GM04503 (cell line): ENCODE measurements at regions not wholly inside any gene's neighbourhood (a gene's known extent, or its start where the extent isn't known, plus 50 kb on each side); places are given as distances from the start of the nearest gene placed in this dataset.
"Not testable (repeated sequence)": the region's sequence is repeated elsewhere in the genome, so short reads cannot be mapped to it uniquely, and the experiment has no call there.

Source experiments
- DNase-seq: peaks from one replicate; pipeline ENCODE4 v3.0.0-alpha.2; 2012; ENCODE audit warnings: low read depth

DNA sequence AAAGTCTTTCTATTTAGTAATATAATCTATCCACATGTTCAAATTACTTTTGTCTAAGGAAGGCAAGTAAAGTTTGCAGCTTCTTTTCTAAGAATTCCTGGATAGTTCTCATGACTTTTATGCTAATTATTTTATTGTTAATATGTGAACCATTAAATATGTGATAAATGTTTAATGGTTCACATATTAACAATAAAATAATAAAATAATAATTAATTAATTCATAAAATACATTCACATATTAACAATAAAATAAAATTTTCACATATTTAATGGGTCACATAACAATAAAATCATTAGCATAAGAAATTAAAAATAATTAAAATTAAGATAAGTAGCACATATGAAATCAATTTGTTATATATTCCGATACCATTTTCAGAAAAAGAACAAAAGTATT is 1352.4 kb downstream of the ARAP2 start:
- no peak for DNase-seq

DNA sequence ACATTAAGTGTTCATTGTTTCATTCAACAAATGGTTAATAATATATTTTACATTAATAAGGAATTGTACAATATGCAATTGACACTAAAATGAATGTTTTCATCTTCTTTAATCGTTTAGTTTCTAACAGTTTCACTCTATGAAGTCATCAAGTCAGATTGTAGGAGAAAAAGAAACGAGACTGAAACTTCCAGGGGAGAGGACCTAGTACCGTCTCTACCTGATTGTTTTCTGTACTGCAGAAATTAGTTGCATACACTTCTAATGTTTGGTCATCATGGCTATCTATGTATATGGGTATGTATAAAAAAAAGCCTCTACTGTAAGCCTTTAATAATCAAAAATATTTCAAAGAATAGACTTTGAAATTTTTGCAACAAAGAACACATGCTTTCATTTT is 1350.9 kb downstream of the ARAP2 start:
- DNase-seq = no peak

DNA sequence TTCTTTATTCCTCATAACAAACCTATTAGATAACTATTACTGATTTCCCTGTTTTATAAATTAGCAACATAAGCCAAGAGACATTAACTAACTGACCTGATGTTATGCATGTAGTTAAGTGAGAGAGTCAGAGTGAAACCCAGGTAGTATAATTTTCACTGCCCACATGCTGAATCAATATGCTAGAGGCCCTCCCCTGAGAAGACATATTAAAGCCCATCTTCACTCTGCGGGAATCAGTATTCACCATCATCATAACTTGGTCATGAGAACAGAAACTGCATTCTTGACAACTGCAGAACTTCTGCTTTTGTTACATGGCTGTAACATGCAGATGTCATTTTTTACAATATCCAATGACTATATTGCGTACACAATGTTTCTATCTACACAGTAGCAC is 1324.3 kb downstream of the ARAP2 start:
- no peak for DNase-seq

DNA sequence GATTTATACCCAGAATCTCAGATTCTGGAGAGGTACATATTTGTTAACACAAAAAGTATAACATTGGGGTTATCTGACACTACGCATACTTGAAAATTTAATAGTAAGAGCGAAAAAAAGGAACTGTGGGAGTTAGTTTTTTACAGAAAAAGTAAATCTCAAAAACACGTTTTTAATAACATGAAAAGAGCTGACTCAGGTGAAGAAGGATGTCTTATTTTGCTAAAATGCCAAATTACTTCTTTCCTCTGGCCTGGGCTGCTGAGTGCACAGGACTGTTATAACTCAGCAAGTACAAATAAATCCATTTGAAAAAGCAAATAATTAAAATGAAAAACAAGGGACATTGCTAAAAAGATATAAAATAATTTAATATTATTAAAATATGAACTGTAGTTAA is 1322.9 kb downstream of the ARAP2 start:
- no peak for DNase-seq

DNA sequence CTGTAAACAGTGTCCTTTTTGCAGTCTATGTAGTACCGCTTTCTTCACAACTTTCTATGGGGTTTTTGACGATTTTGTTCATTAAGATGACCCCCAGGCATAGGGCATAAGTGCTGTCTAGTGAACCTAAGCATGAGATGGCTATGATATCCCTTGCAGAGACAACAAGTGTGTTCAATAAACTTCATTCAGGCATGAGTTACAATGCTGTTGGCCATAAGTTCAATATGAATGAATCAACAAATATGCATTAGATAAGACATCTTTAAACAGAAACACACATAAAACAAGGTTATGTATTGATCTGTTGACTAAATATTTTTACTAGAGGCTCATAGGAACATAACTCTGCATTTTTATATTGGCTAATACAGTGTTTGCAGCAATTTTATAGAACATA is 1322.0 kb downstream of the ARAP2 start:
- no peak for DNase-seq

DNA sequence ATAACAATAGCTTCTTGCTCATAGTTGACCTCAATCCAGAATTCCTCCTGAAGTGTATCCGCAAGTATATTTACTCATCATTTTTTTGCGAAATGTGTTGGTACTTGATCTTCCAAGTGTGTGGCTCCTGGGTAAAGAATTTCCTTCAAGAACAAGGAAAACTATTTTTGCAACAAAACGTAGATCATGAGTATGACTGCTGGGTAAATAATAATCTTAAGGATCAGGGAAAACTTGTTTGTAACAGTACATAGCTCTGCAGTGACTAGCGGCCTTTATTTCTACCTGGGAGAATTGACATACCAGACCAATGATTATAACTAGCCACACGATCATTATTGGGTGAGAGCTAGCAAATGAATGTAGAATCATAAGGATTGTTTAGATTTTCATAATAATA is 1311.7 kb downstream of the ARAP2 start:
- no peak for DNase-seq

DNA sequence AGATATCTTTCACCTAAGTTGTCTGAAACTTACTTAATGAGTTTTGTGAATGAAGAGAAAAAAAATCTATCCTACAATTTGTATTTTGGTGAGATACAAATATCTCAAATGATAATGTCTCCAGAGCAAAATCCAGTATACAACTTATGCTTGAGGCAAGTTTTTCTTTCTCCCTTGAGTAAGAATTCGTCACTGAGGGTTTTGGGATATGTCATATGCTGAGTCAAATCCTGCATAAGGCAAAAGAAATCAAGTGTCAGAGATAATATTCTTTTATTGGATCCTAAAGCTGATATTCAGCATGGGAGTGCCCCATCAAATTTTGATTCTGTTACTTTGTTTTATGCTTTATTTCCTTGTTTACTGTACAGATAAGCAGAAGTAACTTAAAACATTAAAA is 1308.6 kb downstream of the ARAP2 start:
- no peak for DNase-seq

DNA sequence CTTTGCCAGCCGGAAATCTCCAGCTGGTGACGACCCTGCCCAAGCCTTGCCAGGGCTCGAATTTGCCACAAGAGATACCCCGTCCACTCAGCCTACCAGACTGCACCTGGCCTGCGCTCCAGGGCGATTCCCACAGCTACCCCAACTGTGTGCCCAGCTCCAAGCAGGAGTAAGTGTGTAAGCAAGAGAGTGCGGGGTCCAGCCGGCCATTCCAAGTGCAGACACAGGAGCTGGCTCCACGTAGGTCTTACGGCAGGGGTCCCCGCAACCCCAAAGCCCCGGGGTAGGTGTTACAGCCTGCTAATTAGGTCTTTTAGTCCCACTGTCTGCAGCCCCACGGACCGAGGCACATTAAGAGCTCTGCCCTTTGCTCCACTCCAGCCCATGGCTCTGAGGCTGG is 1305.2 kb downstream of the ARAP2 start:
- no peak for DNase-seq

DNA sequence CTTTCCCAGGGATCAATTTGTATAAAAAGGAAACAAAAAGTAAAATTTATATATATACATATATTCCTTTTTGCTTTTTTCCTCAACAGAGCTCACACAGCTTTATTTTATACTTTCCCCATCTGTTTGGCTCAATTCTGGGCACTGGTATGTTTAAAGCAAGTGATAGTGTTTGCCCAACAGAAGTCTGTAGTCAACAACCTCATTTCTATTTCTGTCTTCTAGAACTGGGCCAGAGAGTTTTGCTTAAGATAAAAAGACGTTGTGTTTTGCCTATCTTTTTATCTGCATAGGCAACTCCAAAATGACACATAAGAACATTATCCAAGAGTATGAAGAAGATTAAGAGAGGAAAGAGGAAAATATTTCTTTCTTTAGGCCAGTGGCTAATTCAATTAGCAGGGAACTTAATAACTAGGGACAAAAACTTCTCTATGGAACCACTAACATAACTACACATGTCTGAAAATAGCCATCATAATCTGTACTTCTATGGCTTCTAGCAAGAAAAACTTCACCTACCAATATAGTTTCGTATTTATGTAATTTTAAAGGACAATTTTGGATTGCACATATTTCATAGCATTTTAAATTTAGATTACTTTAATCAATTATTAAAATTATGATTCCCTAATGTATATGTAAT is 1300.5 kb downstream of the ARAP2 start:
- DNase-seq = no peak

DNA sequence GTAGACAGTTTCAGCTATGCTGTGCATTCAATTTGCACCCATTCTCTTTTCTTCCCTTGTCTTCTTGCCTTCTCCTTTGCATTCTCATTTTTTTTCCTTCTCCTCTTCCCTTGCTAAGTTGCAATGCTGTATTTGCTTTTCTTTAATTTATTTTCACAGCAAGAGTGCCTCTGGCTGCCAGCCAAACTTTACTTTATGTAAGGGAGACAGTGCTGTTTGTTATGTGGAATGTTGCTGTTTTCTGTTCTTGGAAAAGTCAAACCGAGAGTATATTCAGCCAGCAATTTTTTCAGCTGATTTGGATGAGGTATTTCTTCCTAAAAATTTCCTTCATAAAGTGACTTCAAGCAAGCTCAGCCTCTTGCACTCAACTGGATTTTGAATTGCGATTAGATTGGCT is 1293.4 kb downstream of the ARAP2 start:
- DNase-seq = no peak

DNA sequence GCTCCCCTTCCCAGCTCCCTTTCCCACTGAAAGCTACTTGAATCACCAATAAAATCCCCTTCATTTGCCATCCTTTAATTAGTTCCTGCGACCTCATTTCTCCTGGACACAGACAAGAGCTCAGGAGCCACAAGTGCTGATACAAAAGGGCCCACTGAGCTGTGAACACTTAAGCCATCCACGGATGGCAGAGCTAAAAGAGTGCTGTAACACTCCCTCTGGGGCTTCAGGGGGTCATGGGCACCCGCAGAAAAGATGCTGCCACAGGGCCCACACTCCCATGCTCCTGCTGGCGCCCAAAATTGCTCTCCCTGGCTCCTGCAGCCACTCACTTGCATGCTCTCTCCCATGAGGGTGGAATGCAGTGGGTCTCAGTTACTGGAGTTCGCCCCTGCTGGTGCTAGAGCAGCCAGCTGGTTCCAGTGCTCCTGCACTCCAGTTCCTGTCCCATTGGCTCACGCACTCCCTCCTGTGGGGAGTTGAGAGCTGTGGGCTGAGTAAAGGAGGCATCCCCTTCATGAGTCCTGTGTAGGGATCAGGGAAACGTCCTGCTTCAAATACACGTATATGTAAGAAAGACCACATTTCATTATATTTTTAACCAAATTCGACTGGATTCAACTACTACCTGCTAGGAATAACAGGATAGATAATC is 1291.0 kb downstream of the ARAP2 start:
- no peak for DNase-seq

DNA sequence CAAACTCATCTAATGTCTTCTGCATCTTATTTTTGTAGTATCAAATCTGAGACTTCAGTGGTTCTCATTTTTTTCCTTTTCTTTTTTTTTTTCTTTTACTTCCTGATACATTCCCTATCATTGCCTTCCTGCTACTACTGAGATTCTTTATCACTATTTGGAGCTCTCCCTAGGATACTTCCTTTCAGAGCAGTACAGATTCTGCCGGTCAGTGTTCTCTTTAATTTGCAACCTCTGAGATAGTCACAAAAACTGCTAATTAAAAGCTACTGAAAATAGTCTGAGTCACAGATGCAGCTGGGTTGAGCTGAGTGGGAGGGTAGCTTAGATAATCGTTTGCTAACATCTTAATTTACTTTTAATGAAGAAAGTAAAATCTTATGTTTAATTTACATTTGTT is 1279.7 kb downstream of the ARAP2 start:
- DNase-seq = no peak

DNA sequence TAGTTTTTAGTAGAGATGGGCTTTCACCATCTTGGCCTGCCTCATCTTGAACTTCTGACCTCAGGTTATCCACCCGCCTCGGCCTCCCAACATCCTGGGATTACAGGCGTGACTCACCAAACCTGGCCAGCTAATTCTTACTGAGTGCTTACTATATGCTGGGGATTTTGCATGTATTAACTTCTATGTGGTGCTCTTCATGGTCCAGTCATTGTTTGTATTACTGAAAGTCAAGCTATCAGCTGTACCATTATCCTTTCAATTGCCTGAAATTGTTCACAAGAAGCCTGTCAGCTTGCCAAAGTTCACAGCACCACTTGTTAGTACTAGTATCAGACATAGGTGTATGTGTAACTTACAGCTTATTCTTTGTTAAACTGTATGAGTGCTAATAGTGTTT is 1272.1 kb downstream of the ARAP2 start:
- no peak for DNase-seq

DNA sequence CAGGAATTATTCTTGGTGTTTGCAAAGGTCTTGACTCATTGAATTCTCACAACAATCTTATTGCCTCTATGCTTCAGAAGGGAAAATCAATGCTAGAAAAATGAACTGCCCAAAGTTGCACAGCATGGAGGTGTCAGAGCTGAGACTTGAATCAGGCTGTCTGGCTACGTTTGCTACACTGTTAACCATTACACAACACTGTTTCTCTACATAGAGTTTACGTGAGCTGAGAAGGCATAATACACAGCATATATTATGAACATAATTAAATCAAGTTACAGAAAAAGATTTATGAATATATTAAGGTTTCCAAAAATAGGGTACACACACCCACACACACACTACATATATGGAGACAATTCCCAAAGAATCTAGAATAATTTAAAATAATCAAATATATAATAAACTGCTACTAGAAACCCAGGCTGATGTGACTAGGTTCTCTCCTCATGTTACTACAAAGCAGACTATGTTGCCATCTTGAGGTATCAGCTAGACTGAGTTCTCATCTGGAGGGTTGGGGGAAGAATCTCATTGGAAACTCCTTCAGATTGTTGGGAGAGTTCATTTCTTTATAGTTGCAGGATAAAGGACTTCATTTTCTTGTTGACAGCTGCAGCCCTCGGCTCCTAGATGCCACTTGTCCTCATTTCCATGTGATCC is 1270.5 kb downstream of the ARAP2 start:
- no peak for DNase-seq

DNA sequence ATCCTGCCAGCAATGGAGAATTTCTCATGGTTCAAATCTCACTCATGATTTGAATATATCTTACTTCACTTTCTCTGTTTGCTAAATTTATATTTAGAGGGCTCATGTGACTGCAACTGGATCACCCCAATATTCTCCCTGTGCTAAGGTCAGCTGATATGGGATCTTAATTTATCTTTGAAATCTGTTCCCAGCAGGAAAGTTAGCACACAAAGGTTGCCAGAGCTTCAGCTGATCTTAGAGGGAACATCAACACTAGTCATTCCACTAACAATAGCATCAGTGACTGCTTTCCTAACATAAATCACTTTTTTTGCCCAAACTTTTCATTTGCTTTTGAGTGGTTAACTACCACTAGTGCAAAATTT is 1270.0 kb downstream of the ARAP2 start:
- no peak for DNase-seq

DNA sequence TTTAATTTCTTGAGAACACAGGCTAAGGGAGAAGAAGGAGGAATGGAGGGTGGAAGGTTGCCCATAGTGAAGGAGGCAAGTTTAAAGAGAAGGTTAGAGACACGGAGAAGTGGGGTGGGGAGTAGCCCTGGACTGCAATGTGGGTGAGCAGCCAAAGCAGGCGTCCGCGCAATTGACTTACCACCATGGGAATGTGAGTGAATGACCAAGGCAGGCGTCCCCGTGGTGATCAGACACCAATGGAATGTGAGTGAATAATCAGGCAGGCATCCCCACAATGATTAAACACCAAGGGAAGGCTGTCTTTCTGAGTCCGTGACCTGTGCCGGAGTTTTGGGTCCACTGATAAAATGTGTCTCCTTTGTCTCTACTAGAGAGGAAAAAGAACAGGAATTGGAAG is 1223.1 kb downstream of the ARAP2 start:
- not testable (repeated sequence) for DNase-seq

DNA sequence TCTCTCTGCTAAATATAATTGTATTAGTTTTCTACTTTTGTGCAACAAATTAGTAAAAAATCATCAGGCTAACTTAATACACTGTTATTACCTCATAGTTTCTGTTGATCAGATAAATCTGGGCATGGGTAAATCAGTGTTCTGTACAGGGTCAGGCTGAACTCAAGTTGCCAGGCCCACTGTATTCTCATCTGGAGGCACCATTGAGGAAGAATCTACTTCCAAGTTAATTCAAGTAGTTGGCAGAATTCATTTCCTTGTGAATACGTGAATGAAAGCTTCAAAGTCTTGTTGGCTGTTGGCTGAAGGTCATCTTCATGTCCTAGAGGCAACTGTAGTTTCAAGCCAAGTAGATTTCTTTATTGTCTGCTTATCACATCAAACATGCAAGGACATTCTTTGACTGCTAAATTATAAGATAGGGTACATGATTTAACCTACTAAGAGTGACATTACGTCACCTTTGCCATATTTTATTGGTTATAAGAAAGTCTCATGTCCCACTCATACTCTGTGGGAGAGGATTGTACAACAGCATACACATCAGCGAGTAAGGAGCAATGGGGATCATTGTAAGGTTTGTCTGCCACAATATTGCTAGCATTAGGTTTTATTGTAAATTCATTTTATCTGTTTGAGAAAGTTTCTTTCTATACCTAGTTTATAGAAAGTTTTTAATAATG is 1219.0 kb downstream of the ARAP2 start:
- no peak for DNase-seq

DNA sequence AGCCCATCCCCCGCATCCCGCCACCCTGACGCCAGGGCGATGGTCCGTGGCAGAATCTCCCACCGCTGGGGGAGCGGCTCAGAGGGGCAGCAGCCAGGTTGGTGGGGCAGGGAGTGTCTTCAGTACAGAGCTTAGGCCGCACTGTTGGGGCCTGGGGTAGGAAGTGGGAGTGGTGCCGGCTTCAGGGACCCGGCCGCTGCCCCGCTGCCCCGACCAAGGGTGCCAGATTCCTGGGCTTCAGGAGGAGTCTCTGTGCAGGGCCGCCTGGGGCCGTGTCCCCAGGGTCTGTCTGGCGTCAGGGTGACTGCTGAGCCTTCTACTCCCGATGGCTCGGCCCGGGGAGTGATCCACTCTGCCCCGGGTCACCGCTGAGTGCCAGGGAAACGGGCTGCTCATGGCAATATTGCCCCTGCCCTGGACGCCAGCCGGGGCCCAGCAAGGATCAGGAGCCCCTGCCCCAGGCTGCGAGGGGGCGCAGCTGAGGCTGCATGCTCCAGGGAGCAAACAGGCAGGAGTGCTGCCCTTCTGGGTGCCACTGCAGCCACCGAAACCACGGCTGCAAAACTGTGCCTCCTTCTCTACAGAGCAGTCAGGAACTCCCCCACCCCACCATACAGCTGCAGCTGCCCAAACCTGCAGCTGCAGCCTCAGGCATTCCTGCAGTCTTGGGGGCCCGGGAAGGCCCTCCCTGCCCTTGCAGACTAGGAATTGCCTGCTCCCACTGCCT is 1206.1 kb downstream of the ARAP2 start:
- no peak for DNase-seq

DNA sequence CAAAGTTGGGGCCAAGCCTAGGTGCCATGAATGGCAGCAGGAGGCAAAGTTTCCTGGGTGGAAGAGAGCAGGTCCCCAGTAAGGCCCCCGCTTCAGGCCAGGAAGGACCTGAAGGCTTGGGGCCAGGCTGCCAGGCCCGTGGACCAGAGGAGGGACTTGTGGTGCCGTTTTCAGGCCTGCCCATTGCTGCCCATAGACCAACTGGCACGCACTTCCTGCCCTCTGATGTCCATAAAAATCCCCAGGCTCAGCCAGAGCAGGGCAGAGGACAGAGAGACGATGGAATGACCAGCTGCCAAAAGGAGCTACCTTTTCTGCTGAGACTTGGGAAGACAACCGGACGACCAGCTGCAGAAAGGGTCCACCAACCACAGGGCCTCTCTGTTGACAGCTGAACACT is 1205.5 kb downstream of the ARAP2 start:
- DNase-seq = no peak

DNA sequence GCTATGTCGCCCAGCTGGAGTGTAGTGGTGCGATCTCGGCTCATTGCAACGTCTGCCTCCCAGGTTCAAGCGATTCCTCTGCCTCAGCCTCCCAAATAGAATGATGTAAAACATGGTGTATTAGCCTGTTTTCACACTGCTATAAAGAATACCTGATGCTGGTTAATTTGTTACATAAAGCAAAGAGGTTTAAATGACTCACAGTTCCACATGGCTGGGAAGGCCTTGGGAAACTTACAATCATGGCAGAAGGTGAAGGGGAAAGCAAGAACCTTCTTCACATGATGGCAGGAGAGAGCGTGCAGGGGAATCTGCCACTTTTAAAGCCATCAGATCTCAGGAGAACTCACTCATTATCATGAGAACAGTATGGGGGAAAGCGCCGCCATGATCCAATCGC is 1191.8 kb downstream of the ARAP2 start:
- no peak for DNase-seq

DNA sequence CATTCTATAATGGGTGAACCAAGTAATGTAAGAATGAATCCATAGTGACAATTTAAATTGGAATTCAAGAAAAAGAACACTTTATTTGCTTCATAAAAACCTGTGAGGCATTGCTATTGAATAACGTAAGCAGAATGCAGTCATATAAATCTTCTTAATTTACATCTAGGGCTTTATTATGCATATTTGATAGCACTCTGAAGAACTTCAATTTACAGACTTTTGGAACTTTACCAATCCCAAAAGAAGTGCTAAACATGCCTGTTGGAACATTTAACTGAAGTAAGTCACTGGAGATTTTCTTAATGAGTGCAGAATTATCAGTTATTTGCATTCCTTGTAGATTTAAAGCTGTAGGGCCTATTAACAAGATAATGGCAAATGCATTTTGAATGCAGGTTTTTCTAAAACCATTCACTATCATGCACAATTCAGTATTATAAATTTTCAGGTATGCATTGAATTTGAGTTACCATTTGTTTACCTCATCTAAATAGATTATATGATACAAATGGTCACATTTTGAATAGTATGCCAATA is 1181.2 kb downstream of the ARAP2 start:
- no peak for DNase-seq

DNA sequence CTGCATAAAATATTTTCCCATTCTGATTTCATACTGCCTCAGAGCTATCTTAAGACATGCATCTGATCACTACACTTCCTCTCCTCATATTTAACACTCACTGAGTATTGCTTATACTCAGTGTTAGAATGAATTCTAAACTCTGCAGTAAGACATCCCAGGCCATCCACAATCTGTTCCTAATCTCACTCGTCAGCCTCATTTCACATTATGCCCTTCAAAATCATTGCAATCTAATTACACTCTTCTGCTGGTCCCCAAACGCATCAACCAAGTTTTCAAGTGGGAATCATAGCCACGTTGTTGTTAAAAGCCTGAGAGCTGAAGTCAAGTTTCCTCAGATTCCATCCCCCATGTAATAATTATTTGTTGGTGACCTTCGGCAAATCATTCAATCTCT is 1177.9 kb downstream of the ARAP2 start:
- no peak for DNase-seq
